T-helper 2 cell (primary cell): ENCODE measurements at regions not wholly inside any gene's neighbourhood (a gene's known extent, or its start where the extent isn't known, plus 50 kb on each side); places are given as distances from the start of the nearest gene placed in this dataset.
A peak's percentile ranks its signal among the peaks of the same experiment; 100 is the strongest.

Experiments used
- DNase-seq, 5 experiments: peaks; one replicate each; pipeline versions ENCODE4 v3.0.0 to v3.0.0-alpha.2; 2012 to 2022

GRCh38 chr7:28293527-28293835 is 112.9 kb upstream of the JAZF1 start:
- no peak for DNase-seq

GRCh38 chr7:28296571-28297483 is 115.5 kb upstream of the CREB5 start:
- DNase-seq: peak in 2 of 5 experiments; percentile 10 to 43

DNA sequence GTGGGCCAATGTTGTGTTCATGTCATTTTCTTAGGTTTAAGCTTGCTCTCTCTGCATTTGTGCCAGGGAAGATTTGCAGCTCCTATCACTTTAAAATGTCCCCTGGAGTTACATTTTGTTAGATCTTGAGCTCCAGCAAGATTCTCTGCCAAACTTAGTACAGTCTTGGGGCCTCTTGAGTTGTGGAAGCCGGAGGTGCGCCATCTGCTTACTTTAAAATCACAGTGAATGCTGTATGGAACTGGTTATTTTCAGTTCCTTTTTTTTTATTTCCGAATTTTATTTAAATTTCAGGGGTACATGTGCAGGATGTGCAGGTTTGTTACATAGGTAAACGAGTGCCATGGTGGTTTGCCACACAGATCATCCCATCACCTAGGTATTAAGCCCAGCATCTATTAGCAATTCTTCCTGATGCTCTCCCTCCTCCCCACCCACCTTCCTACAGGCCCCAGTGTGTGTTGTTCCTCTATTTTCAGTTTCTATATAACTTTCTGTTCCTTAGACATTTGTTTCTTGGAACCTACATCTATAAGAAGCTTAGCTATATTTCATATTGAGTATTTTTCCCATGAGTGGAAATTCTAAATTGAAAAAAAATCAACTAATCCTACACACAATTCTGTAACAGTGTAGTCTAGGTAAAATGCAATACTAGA is 114.4 kb upstream of the CREB5 start:
- no peak for DNase-seq

- DNase-seq: no peak
These were observed 113.3 kb upstream of the CREB5 start for GRCh38 chr7:28298870-28299518.

GRCh38 chr7:28299556-28299955 is 112.8 kb upstream of the CREB5 start:
- no peak for DNase-seq

- DNase-seq: no peak
These were observed 111.8 kb upstream of the CREB5 start for GRCh38 chr7:28300488-28300887.

- DNase-seq: no peak
These were observed 111.1 kb upstream of the CREB5 start for GRCh38 chr7:28301148-28301641.

- DNase-seq: no peak
These were observed 108.0 kb upstream of the CREB5 start for GRCh38 chr7:28304290-28304689.

DNA sequence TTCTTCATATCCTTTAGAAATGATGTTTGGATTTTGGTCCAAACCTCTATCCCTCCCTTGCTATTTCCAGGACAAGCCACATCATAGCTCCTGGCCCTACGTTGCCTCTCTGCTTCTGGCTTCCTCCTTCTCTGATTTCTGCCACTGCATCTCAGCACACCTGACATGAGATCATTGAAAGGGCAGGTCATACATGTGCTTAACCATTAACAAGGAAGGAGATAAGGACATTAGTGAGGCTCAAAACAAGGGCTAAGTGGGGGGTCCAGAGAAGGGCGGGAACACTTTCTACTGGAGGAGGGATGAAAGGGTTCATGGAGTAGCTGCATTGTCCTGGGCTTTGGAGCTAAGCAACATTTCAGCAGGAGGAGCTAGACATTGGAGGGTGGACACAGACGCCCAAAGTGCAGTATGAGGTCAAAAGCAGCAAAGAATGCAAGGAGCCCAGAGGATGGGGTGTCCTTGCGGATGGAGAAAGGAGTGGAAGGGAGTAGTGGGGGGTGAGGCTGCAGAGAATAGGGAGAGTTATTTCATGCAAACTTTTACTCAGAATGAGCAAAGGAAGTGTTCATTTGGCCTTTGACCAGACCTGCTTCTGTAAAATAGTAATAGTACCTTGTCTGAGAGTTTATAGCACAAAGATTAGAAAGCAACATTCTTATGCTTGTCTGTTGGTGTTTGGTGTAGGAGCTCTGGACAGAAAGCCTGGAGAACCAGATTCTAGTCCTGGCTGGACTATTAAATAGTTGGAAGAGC is 102.4 kb upstream of the CREB5 start:
- no peak for DNase-seq

- no peak for DNase-seq
These were observed 101.9 kb upstream of the CREB5 start for GRCh38 chr7:28310460-28310848.

GRCh38 chr7:28311670-28312069 is 100.6 kb upstream of the CREB5 start:
- DNase-seq: no peak

DNA sequence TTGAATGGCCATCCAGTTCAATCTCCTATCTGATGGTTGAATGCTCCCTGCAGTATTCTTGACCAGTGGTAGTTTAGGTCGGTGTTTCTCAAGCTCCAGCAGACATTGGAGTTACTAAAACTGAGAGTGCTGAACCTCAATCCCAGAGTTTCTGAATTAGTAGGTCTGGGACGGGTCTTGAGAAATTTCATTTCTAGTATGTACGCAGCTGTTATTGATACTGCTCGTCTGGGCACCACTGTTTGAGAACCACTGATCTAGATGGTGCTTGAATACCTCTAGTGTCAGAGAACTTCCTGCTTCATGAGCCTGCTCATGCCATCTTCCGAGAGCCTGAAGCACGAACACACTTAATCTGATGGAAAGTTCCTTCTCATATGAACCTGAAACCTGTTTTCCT is 99.4 kb upstream of the CREB5 start:
- DNase-seq: no peak

DNA sequence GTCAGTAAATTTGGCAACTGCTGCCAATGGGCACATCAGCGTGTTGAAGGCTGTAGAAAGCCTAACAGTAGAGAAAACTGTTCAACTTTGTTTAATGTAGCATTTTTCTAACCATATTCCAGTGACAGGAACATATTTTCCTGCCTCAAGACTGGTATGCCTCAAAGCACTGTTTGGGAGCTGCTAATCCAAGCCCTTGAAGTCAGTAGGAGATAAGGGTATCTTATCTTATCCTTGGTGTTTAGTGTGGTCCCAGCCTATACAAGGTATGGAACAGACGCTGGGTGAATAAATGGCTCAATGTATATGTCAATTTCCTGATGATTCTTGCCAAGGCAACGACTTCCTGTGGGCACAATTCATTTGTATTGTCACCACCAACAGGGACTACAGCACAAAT is 97.5 kb upstream of the CREB5 start:
- DNase-seq: no peak

GRCh38 chr7:28315565-28316410 is 96.5 kb upstream of the CREB5 start:
- no peak for DNase-seq

- peak in 1 of 5 experiments; percentile 32 for DNase-seq
These were observed 95.8 kb upstream of the CREB5 start for GRCh38 chr7:28316489-28316888.

GRCh38 chr7:28318101-28318762 is 94.1 kb upstream of the CREB5 start:
- no peak for DNase-seq

GRCh38 chr7:28323833-28324232 is 88.5 kb upstream of the CREB5 start:
- no peak for DNase-seq

DNA sequence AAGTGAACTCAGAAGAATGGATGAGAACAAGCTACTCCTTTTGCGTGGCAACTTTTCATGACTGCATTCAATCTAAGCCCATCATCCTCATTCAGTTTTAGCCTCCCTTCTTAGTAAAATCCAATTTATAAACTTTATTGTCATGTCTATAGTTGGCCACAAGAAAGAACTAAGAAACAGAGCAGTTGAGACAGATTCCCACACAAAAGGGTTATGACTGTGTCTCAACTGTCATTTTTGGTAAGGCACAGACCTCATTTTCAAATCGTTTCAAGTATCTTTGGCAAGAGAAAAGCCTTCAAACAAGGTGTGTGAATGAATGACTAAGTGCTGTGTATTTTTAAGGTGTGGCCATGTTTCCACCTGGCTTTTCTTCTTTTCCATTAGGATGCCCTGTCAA is 84.2 kb upstream of the CREB5 start:
- DNase-seq: peak in 1 of 5 experiments; percentile 54

GRCh38 chr7:28328822-28329660 is 83.3 kb upstream of the CREB5 start:
- no peak for DNase-seq

DNA sequence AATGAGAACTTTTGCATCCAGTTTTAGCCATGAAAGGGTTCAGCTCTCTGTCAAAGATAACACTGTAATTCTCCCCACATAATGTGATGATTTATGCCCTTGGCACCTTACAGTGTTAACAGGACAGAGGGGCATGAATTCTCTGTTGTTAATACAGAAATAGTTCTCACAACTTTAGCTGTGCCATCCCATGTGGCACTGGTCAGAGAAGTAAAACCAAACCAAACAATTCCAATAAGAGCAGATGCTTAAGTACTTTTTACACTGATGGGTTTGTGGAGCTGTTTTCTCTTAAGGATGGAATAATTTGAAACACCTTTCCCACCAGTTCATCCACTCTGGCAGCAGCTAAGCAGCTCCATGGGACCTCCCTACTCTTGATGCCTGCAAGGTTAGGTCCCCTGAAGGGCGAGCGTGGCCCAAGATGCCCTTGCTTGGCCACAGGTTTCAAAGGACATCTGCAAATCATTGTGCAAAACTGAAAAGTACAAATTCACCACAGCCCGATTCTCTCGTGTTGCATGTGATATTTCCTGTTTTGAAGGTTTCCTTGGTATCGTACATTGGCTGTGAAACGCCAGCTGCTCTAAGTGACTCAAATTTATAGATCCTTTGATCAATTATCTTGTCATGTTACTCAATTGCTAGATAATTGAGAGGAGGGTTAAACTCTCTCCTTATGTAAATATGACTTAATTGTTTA is 82.5 kb upstream of the CREB5 start:
- DNase-seq: peak in 1 of 5 experiments; percentile 71
